ENCODE measurements at regions not wholly inside any gene's neighbourhood (a gene's known extent, or its start where the extent isn't known, plus 50 kb on each side); places are given as distances from the start of the nearest gene placed in this dataset.

DNA sequence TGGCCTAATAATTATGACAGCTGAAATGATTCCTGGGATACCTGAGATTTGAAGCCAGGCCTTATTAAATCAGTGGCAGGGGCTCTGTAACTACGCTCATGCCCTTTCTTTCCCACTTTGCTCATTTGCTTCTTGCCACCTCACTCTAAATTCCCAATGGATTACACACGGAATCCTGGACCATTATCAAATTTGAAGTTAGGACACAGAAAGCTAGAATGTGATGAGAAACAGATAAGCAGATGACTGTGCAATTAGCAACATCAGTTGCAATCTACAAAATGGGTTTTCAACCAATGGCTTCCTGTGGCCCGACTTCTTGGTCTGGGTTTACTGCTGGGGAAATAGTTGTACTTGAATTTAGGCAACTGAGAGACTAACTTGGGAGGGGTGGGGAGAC lies 374.3 kb downstream of the INHBA start:
- TF ChIP-seq, protein P1, sequence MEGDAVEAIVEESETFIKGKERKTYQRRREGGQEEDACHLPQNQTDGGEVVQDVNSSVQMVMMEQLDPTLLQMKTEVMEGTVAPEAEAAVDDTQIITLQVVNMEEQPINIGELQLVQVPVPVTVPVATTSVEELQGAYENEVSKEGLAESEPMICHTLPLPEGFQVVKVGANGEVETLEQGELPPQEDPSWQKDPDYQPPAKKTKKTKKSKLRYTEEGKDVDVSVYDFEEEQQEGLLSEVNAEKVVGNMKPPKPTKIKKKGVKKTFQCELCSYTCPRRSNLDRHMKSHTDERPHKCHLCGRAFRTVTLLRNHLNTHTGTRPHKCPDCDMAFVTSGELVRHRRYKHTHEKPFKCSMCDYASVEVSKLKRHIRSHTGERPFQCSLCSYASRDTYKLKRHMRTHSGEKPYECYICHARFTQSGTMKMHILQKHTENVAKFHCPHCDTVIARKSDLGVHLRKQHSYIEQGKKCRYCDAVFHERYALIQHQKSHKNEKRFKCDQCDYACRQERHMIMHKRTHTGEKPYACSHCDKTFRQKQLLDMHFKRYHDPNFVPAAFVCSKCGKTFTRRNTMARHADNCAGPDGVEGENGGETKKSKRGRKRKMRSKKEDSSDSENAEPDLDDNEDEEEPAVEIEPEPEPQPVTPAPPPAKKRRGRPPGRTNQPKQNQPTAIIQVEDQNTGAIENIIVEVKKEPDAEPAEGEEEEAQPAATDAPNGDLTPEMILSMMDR (IDR thresholded peaks at IDR 0.05), result no peak
- no peak for TF ChIP-seq POLR2A (IDR thresholded peaks at IDR 0.05)
- no peak for TF ChIP-seq EP300 (IDR thresholded peaks at IDR 0.05)
- TF ChIP-seq POLR2AphosphoS5 (IDR thresholded peaks at IDR 0.05), result no peak
